H1 (cell line): ENCODE measurements at regions not wholly inside any gene's neighbourhood (a gene's known extent, or its start where the extent isn't known, plus 50 kb on each side); places are given as distances from the start of the nearest gene placed in this dataset.

Experiments used
- CEBPB ChIP-seq: IDR thresholded peaks from 2 replicates; pipeline ENCODE4 v1.6.1; 2012; ENCODE audit warnings: low read depth, low read length
- EGR1 ChIP-seq: IDR thresholded peaks from 2 replicates; pipeline ENCODE4 v1.6.1; 2011; ENCODE audit warnings: low read depth, low read length, borderline replicate concordance
- EZH2 ChIP-seq: fragments of 200-600 bp; sonication (generic); IDR thresholded peaks from 2 replicates; pipeline ENCODE4 v1.7.1; 2012; ENCODE audit warnings: low read depth, mild to moderate bottlenecking, moderate library complexity, low read length, inconsistent platforms; ENCODE audit not compliant: severe bottlenecking
- GABPA ChIP-seq: IDR thresholded peaks from 2 replicates; pipeline ENCODE4 v1.6.1; 2011; ENCODE audit warnings: mild to moderate bottlenecking, low read length, moderate library complexity, borderline replicate concordance; ENCODE audit not compliant: insufficient read depth
- HDAC2 ChIP-seq, 2 experiments: fragments of 300-600 bp in 1 of 2; sonication (generic) in 1 of 2; IDR thresholded peaks; 2 replicates each; pipeline ENCODE4 v1.6.1; 2011 to 2012; ENCODE audit warnings: low read depth in 2 of 2, low read length in 2 of 2, mild to moderate bottlenecking in 2 of 2, moderate library complexity in 2 of 2, borderline replicate concordance in 1 of 2, inconsistent platforms in 1 of 2
- JUN ChIP-seq: IDR thresholded peaks from 2 replicates; pipeline ENCODE4 v1.6.1; 2011; ENCODE audit warnings: low read depth, mild to moderate bottlenecking, improper control_type of control experiment, low read length
- POLR2AphosphoS5 ChIP-seq: IDR thresholded peaks from 2 replicates; pipeline ENCODE4 v1.6.1; 2011; ENCODE audit warnings: low read depth, low read length
- SIN3A ChIP-seq, 2 experiments: IDR thresholded peaks in 1 of 2; conservative IDR thresholded peaks in 1 of 2; 2 replicates each; pipeline ENCODE4 v1.6.1; 2011 to 2012; ENCODE audit warnings: low read length in 2 of 2, improper control_type of control experiment in 1 of 2, low read depth in 1 of 2, mild to moderate bottlenecking in 1 of 2
- ZNF274 ChIP-seq: IDR thresholded peaks from 2 replicates; pipeline ENCODE4 v1.7.0; 2012; ENCODE audit warnings: low read length, borderline replicate concordance; ENCODE audit errors: extremely low read depth
- TF ChIP-seq, protein P1 (sequence below): IDR thresholded peaks from 2 replicates; pipeline ENCODE4 v1.6.1; 2011; ENCODE audit warnings: low read length, improper control_type of control experiment
- TF ChIP-seq, protein P2 (sequence below), 3 experiments: IDR thresholded peaks; 1 replicate in 2 of 3; 2 replicates in 1 of 3; pipeline versions ENCODE4 v1.5.1 to v1.6.1; 2011; ENCODE audit warnings: low read length in 3 of 3, mild to moderate bottlenecking in 3 of 3, inconsistent platforms in 2 of 3, low read depth in 1 of 3, moderate library complexity in 1 of 3; ENCODE audit not compliant: insufficient read depth in 1 of 3; ENCODE audit errors: control extremely low read depth in 1 of 3

GRCh38 chrX:45907786-45908185, 637.4 kb downstream of the ZNF674 start:
- TF ChIP-seq SIN3A (conservative IDR thresholded peaks at IDR 0.05 in 1 of 2, IDR thresholded peaks at IDR 0.05 in 1 of 2; ENCODE audit: low read depth in 1 of 2, low read length in 2 of 2) = no peak
- TF ChIP-seq, protein P1, sequence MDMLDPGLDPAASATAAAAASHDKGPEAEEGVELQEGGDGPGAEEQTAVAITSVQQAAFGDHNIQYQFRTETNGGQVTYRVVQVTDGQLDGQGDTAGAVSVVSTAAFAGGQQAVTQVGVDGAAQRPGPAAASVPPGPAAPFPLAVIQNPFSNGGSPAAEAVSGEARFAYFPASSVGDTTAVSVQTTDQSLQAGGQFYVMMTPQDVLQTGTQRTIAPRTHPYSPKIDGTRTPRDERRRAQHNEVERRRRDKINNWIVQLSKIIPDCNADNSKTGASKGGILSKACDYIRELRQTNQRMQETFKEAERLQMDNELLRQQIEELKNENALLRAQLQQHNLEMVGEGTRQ = no peak
- no peak for TF ChIP-seq JUN
- TF ChIP-seq ZNF274 = no peak
- TF ChIP-seq, protein P2, sequence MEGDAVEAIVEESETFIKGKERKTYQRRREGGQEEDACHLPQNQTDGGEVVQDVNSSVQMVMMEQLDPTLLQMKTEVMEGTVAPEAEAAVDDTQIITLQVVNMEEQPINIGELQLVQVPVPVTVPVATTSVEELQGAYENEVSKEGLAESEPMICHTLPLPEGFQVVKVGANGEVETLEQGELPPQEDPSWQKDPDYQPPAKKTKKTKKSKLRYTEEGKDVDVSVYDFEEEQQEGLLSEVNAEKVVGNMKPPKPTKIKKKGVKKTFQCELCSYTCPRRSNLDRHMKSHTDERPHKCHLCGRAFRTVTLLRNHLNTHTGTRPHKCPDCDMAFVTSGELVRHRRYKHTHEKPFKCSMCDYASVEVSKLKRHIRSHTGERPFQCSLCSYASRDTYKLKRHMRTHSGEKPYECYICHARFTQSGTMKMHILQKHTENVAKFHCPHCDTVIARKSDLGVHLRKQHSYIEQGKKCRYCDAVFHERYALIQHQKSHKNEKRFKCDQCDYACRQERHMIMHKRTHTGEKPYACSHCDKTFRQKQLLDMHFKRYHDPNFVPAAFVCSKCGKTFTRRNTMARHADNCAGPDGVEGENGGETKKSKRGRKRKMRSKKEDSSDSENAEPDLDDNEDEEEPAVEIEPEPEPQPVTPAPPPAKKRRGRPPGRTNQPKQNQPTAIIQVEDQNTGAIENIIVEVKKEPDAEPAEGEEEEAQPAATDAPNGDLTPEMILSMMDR (IDR thresholded peaks at IDR 0.05; ENCODE audit: control extremely low read depth in 1 of 3, insufficient read depth in 1 of 3, low read depth in 1 of 3, low read length in 3 of 3) = no peak
- no peak for TF ChIP-seq POLR2AphosphoS5
- no peak for TF ChIP-seq GABPA
- no peak for TF ChIP-seq HDAC2 (IDR thresholded peaks at IDR 0.05; ENCODE audit: borderline replicate concordance in 1 of 2, low read depth in 2 of 2, low read length in 2 of 2)
- no peak for TF ChIP-seq CEBPB
- TF ChIP-seq EZH2 = no peak
- no peak for TF ChIP-seq EGR1
